ENCODE measurements at regions not wholly inside any gene's neighbourhood (a gene's known extent, or its start where the extent isn't known, plus 50 kb on each side); places are given as distances from the start of the nearest gene placed in this dataset.
"Not testable (repeated sequence)": the region's sequence is repeated elsewhere in the genome, so short reads cannot be mapped to it uniquely, and the experiment has no call there.

- DNase-seq: not testable (repeated sequence)
Observed at GRCh38 chr2:220823590-220823989, 748.5 kb downstream of the EPHA4 start.

- DNase-seq: no peak
Observed at GRCh38 chr2:220833446-220833845, 738.7 kb downstream of the EPHA4 start.

GRCh38 chr2:220835583-220835982 lies 736.5 kb downstream of the EPHA4 start:
- no peak for DNase-seq

DNA sequence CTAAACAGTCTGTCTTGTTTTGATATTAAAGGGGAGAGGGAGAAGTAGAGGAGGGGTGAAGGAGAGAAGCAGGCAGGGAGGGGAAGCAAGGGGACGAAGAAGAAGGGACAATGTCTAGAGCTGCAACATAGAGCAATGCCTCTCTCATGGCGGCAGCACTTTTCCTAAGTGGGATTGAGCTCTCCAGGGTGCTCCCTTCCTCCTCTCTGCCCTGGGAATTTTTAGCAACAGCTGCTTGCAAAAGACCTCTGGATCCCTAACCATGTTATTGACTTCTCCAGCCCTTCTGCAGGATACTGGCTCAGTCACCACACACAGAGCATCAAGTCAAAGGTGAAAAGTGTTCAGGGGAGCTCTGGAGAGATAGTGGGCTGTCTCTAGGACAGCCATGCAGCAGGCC lies 734.9 kb downstream of the EPHA4 start:
- no peak for DNase-seq

GRCh38 chr2:220842901-220843665 lies 729.0 kb downstream of the EPHA4 start:
- no peak for DNase-seq

GRCh38 chr2:220845766-220846273 lies 726.3 kb downstream of the EPHA4 start:
- no peak for DNase-seq

DNA sequence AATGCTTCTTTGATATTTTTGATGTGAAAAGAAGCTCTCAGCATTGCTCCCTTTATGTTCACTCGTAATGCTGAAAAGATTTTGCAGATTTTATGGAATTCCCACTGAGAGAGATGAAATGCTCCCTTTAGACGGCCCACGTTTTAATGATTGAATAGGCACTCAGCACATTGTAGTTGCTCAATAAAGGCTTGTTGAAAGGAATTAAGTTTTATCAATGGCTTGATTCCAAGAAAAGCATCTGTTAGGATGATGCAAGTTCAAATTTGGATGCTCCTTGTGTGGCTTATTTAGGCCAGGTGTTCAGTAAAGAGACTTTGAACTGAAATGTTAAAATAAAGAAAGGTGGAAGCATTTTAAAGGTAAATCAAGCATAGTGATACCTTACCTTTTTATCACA lies 725.1 kb downstream of the EPHA4 start:
- DNase-seq: no peak

DNA sequence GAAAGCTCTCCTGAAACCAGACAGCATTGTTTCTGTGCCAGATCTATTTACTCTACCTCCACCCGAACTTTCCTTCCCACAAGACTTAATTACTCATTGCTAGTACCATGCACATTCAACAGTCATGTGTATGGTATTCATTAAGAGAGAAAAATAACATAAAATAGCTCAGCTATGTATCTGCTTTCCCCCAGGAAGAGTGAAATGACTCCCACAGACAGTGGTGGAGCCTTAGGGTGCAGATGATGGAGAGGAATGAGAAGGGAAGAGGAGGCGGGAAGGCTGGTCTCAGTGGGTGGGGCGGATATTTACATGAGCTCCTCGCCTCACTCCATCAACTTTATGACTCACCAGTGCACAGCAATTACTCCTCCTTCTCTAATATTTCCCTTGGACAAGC lies 724.5 kb downstream of the EPHA4 start:
- peak; percentile 42 for DNase-seq

- no peak for DNase-seq
Observed at GRCh38 chr2:220849433-220849832, 722.7 kb downstream of the EPHA4 start.

GRCh38 chr2:220850116-220850515 lies 722.0 kb downstream of the EPHA4 start:
- DNase-seq: no peak

GRCh38 chr2:220855296-220855695 lies 716.8 kb downstream of the EPHA4 start:
- DNase-seq: no peak

- DNase-seq: no peak
Observed at GRCh38 chr2:220856486-220856885, 715.6 kb downstream of the EPHA4 start.

DNA sequence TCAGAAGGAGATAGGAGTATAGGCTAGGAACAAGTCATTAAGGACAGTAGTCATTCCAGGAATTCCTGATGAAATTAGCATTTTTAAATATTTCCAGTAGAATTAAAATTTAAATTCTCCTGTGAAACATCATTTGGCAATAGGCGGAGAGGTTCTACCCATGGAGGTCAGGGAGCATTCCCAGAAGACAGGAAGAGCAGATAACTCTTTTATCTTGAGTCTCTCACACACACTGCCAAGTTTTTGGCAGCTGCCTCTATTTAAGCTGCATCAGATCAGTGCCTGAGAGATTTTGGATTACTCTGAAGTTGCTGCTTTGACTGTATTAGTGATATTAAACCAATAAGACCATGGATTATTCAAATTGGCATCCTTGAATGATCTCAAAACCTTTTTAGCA lies 714.7 kb downstream of the EPHA4 start:
- no peak for DNase-seq

DNA sequence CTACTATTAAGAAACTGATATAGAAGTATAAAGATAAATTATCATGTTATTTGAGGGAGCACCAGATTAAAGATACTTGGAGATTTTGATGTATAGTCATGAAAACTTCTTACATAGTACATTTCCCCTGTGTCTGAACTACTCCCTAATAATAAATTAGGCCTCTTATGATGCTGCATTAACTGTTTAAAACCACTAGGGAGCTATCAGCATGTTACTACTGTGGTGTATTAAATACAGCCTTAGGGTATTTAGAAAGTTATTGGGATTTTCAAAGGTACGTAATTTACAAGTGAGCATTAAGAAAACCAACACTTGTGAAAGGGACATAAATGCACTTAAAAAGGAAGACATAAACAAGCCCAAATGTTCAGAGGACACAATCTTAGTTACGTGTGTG lies 714.0 kb downstream of the EPHA4 start:
- DNase-seq: no peak

DNA sequence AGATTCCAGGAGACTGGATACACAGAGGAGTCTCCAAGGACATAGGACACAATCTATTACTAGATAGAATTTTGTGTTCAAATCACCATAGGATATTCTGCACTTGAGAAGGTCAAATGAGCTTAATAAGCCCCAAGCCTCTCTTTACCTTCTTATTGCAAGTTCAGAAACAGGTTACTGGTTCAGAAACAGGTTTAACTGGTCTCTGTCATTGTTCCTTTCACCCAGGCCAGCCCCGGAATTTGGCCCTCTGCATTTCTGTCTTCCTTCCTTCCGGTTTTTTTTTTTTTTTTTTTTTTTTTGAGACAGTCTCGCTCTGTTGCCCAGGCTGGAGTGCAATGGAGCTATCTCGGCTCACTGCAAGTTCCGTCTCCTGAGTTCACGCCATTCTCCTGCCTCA lies 700.2 kb downstream of the EPHA4 start:
- no peak for DNase-seq

DNA sequence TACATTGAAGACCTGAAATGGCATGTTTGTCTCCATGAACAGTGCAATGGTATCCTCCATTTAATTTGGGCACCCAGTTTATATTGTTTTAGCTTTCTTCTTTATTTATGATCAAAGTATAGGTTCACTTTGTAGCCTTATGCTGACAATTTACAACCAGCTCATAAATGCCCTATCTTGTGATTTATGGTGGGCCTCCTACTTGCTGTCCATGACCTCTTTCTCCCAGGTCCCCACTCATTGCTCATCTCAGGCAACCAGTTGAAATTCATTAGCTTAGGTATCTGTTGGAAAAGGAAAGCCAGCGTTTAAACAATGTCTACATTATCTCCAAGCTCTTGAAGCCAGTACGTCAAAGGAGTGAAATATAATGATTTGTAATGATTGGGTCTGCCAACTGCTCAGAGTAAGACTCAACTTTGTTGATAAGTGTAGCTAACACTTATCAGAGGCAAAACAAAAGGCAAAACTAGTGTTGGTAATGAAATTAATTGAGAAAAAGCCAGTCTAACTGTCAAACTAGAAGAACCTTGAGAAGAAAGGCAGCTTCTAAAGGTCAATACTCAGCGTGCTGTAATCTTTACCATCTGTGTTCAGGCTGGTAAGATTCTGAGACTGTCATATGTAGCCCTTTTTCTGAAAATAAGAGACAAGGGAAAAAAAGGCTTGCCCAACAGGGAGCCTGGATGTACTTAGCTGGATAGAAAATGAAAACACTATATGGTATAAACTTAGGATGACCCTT lies 695.9 kb downstream of the EPHA4 start:
- no peak for DNase-seq

DNA sequence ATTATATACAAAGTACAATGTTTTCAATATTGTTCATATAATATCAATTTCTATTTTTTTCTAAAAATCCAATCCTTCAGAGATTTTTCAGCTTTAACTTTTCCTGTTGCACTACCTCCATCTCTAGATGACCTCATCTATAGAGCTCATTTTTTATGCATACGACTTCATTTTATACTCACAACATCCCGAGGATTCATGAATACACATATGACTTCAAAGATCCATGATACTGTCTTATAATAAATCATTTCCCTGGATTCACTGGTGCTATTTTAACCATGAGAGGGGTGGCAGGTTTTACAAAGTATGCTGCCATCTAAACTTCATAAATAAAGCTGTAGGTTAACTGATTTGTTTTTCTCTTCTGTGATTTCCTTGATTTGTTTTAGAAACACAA lies 694.6 kb downstream of the EPHA4 start:
- DNase-seq: no peak

- DNase-seq: no peak
Observed at GRCh38 chr2:220877897-220878296, 694.2 kb downstream of the EPHA4 start.

GRCh38 chr2:220880623-220881596 lies 691.2 kb downstream of the EPHA4 start:
- DNase-seq: no peak

DNA sequence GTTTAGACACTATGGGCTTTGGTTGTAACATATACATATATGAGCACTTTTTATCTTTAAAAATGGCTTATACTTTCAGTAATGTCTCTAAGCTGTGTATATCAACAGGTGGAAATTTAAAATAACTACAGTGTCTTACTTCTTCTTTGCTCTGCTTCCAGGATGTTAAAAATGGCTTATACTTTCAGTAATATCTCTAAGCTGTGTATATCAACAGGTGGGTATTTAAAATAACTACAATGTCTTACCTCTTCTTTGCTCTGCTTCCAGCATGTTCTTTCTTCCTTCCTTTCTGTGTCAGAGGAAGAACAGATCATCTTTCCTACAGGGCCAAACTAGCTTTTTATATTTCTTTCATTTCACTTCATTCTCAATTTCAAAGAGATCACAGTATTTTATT lies 689.6 kb downstream of the EPHA4 start:
- no peak for DNase-seq

GRCh38 chr2:220885593-220885992 lies 686.5 kb downstream of the EPHA4 start:
- DNase-seq: no peak

DNA sequence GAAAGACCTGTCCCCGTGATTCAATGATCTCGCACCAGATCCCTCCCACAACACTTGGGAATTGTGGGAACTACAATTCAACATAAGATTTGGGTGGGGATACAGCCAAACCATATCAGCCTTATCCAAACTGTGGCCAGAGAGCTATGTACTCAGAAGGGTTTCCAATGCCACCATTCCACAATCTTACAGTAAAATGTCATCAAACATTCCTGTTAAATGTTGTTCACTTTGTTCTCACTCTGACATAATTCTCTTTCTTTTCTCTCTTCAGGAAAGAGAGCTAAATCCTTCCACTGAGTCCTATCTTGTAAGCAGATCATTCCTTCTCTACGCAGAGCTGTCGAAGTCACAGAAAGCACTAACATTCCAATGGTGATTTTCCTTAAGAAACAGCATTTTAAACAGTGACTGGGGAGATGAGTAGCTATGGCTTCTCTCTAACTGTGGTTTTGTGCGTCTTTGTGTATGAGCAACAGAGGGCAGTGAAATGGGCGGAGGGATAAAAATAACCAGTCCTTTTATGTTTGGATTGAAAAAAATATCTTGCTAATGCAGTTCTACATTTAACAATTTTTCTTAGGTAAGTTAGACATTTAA lies 684.7 kb downstream of the EPHA4 start:
- no peak for DNase-seq

- no peak for DNase-seq
Observed at GRCh38 chr2:220887876-220888275, 684.2 kb downstream of the EPHA4 start.
